ENCODE measurements at regions not wholly inside any gene's neighbourhood (a gene's known extent, or its start where the extent isn't known, plus 50 kb on each side); places are given as distances from the start of the nearest gene placed in this dataset.

DNA sequence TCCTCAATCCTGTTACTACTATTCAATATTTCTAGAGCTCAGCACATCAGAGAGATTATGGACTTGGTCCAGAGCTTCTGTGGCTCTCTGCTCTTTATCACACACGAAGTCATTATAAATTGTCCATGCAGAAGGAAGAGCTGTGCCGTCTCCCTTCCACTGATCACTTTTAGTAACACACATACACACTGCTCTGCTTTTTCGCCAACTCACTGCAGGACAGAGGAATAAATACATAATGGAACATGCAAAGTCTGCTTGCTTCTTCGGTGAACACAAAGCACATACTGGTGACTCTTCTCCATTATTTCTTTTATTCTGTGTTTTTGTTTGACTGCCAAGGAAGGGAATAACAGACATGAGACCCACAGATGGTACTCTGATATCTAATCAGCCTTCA, 1000.0 kb upstream of the TENM4 start:
- Histone ChIP-seq H4K91ac (ENCODE audit: insufficient read length, low read depth, low read length) (no peak overlapping the region), H2BK15ac (ENCODE audit: low read depth, low read length) (no peak overlapping the region), H3K23me2 (ENCODE audit: insufficient read length, low read depth, low read length, poor library complexity, severe bottlenecking) (no peaks in the 10 kb centered on the region), H3K23ac (ENCODE audit: insufficient read length, low read depth, low read length) (no peak overlapping the region), H3K18ac (ENCODE audit: insufficient read length, low read depth, low read length) (no peak overlapping the region), H3K9me3 (ENCODE audit: control insufficient read depth, low read depth, low read length) (no peaks in the 10 kb centered on the region), H3K27ac (ENCODE audit: insufficient read length, low read depth, low read length) (no peak overlapping the region), H4K20me1 (ENCODE audit: control insufficient read depth, insufficient read depth, insufficient read length) (no peaks in the 10 kb centered on the region), H2AFZ (ENCODE audit: low read length) (no peak overlapping the region), H3K4me1 (ENCODE audit: insufficient read depth, low read length) (no peaks in the 10 kb centered on the region), H4K8ac (replicated peaks; ENCODE audit: insufficient read length, low read depth, low read length) (no peak overlapping the region), H2BK12ac (ENCODE audit: insufficient read length, low read depth, low read length) (no peak overlapping the region), H3T11ph (ENCODE audit: low read length) (no peak overlapping the region), H4K5ac (ENCODE audit: insufficient read length, low read depth, low read length) (no peak overlapping the region), H2BK20ac (ENCODE audit: low read depth, low read length, poor library complexity, severe bottlenecking) (no peak overlapping the region), H2BK5ac (ENCODE audit: insufficient read length, low read length) (no peak overlapping the region), H3K56ac (ENCODE audit: insufficient read length, low read depth, low read length) (no peak overlapping the region), H3K14ac (ENCODE audit: insufficient read depth, low read length) (no peak overlapping the region), H2AK5ac (ENCODE audit: insufficient read length, low read length) (no peak overlapping the region), H2BK120ac (ENCODE audit: low read depth, low read length, poor library complexity, severe bottlenecking) (no peak overlapping the region), H3K79me1 (ENCODE audit: insufficient read depth, low read depth, low read length, poor library complexity, severe bottlenecking) (no peaks in the 10 kb centered on the region), H3K9ac (ENCODE audit: extremely low read depth, insufficient read length, low read length) (no peak overlapping the region), H3K4ac (ENCODE audit: low read depth, low read length) (no peak overlapping the region), H3K4me2 (ENCODE audit: insufficient read depth, insufficient read length, low read length) (no peak overlapping the region), H3K27me3 (ENCODE audit: insufficient read depth, low read length) (no peaks in the 10 kb centered on the region), H3K79me2 (ENCODE audit: insufficient read depth, low read length) (no peaks in the 10 kb centered on the region)
- Mint-ChIP-seq H3K36me3 (ENCODE audit: insufficient read depth in 1 of 3, low read depth in 3 of 3) (no peaks in the 10 kb centered on the region), H3K4me1 (no peaks in the 10 kb centered on the region), H3K9me3 (no peaks in the 10 kb centered on the region; a peak in 1 of 5 replicates), H3K27ac (no peak overlapping the region), H3K4me3 (no peak overlapping the region), H3K27me3 (ENCODE audit: low read depth) (no peaks in the 10 kb centered on the region; the same call in 1 of the 2 replicates)
- no CpG with 5 or more reads among the region's 4 CpGs for WGBS (ENCODE audit: extremely low coverage, insufficient read length, low lambda C conversion rate)
- TF ChIP-seq, protein P1, sequence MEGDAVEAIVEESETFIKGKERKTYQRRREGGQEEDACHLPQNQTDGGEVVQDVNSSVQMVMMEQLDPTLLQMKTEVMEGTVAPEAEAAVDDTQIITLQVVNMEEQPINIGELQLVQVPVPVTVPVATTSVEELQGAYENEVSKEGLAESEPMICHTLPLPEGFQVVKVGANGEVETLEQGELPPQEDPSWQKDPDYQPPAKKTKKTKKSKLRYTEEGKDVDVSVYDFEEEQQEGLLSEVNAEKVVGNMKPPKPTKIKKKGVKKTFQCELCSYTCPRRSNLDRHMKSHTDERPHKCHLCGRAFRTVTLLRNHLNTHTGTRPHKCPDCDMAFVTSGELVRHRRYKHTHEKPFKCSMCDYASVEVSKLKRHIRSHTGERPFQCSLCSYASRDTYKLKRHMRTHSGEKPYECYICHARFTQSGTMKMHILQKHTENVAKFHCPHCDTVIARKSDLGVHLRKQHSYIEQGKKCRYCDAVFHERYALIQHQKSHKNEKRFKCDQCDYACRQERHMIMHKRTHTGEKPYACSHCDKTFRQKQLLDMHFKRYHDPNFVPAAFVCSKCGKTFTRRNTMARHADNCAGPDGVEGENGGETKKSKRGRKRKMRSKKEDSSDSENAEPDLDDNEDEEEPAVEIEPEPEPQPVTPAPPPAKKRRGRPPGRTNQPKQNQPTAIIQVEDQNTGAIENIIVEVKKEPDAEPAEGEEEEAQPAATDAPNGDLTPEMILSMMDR (conservative IDR thresholded peaks at IDR 0.05): no peak
- no peak for DNase-seq

All from H9 (cell line).